Thyroid gland (tissue), 4 donors: ENCODE measurements at regions not wholly inside any gene's neighbourhood (a gene's known extent, or its start where the extent isn't known, plus 50 kb on each side); places are given as distances from the start of the nearest gene placed in this dataset.

Source experiments
- DNase-seq, 2 donors: peaks; one replicate each; pipeline ENCODE4 v3.0.0-alpha.2; 2019
- H3K27ac ChIP-seq, 3 donors: fragments of 200-600 bp; sonication (generic); 1 replicate in 2 of 3; 2 replicates in 1 of 3; pipeline ENCODE4 v1.5.1; 2016 to 2019; ENCODE audit warnings: mild to moderate bottlenecking in 1 of 3, moderate library complexity in 1 of 3
- H3K27me3 ChIP-seq: fragments of 200-600 bp; sonication (generic); one replicate; pipeline ENCODE4 v1.5.1; 2019
- H3K36me3 ChIP-seq, 2 donors: fragments of 200-600 bp; sonication (generic); one replicate each; pipeline ENCODE4 v1.5.1; 2016 to 2019
- H3K4me1 ChIP-seq, 2 donors: fragments of 200-600 bp; sonication (generic); one replicate each; pipeline ENCODE4 v1.5.1; 2017 to 2019
- H3K4me3 ChIP-seq, 3 donors: fragments of 200-600 bp; sonication (generic); replicated peaks in 1 of 3; 1 replicate in 2 of 3; 2 replicates in 1 of 3; pipeline ENCODE4 v1.5.1; 2016; ENCODE audit warnings: mild to moderate bottlenecking in 1 of 3
- H3K9me3 ChIP-seq: fragments of 200-600 bp; sonication (generic); one replicate; pipeline ENCODE4 v1.5.1; 2017
- CTCF ChIP-seq, 6 experiments: fragments of 200-600 bp in 3 of 6; fragments of 450-650 bp in 3 of 6; sonication (generic) in 3 of 6; IDR thresholded peaks; one replicate each; pipeline ENCODE4 v1.5.1; 2016 to 2019; ENCODE audit warnings: antibody characterized with exemption in 6 of 6, mild to moderate bottlenecking in 2 of 6, inconsistent platforms in 1 of 6, moderate library complexity in 1 of 6
- POLR2A ChIP-seq, 2 donors: fragments of 450-650 bp; IDR thresholded peaks; one replicate each; pipeline ENCODE4 v1.6.1; 2017; ENCODE audit warnings: antibody characterized with exemption in 2 of 2, mild to moderate bottlenecking in 2 of 2, moderate library complexity in 1 of 2
- WGBS, 2 donors: methylation state at CpG; one replicate each; pipeline ENCODE4 v1.1.5; 2017; 5-methylcytosine and 5-hydroxymethylcytosine counted together
- intact Hi-C: fragments of 100-400 bp; cut with DNase I; formaldehyde crosslinking; loops from one replicate; pipeline ENCODE4 v1.15.1; 2023

- no peaks in the 10 kb centered on the region for H3K36me3 ChIP-seq
- TF ChIP-seq CTCF (IDR thresholded peaks at IDR 0.05) (no peak), POLR2A (IDR thresholded peaks at IDR 0.05) (no peak)
- WGBS, 2 donors: 77% methylated on average over 6 of the region's 6 CpGs
- no peak for DNase-seq
- H3K4me3 ChIP-seq: no peak overlapping the region
- intact Hi-C loops: no loop called here
- no peak overlapping the region for H3K27ac ChIP-seq
- H3K9me3 ChIP-seq: no peaks in the 10 kb centered on the region
- peaks cover 0 to under 1% of the 10 kb centered on the region in 2 donors for H3K4me1 ChIP-seq
- H3K27me3 ChIP-seq: no peaks in the 10 kb centered on the region
Observed at GRCh38 chr11:128240546-128240945, 346.8 kb downstream of the ETS1 start.

GRCh38 chr11:128239306-128239705 lies 348.1 kb downstream of the ETS1 start:
- intact Hi-C loops: no loop called here
- WGBS, 2 donors: 77 to 88% methylated on average over 4 of the region's 4 CpGs
- H3K9me3 ChIP-seq: no peaks in the 10 kb centered on the region

GRCh38 chr11:128238521-128239265 lies 348.7 kb downstream of the ETS1 start:
- Histone ChIP-seq H3K36me3 (no peaks in the 10 kb centered on the region), H3K27me3 (no peaks in the 10 kb centered on the region), H3K4me3 (no peak overlapping the region), H3K27ac (no peak overlapping the region), H3K4me1 (peaks cover 0 to 6% of the 10 kb centered on the region in 2 donors), H3K9me3 (no peaks in the 10 kb centered on the region)
- 71 to 81% methylated on average over 1 of the region's 1 CpG for WGBS, 2 donors
- no peak for DNase-seq
- TF ChIP-seq CTCF (IDR thresholded peaks at IDR 0.05) (no peak), POLR2A (IDR thresholded peaks at IDR 0.05) (no peak)
- intact Hi-C loops: no loop called here

More at GRCh38 chr11:128239306-128239705, 348.1 kb downstream of the ETS1 start:
- H3K27me3 ChIP-seq: no peaks in the 10 kb centered on the region
- DNase-seq: no peak
- no peak overlapping the region for H3K27ac ChIP-seq
- no peak overlapping the region for H3K4me3 ChIP-seq
- TF ChIP-seq CTCF (IDR thresholded peaks at IDR 0.05) (no peak), POLR2A (IDR thresholded peaks at IDR 0.05) (no peak)
- H3K36me3 ChIP-seq: no peaks in the 10 kb centered on the region
- peaks cover 0 to 6% of the 10 kb centered on the region in 2 donors for H3K4me1 ChIP-seq

GRCh38 chr11:128236506-128237498 lies 350.6 kb downstream of the ETS1 start:
- H3K9me3 ChIP-seq: no peaks in the 10 kb centered on the region
- no peak for TF ChIP-seq CTCF (IDR thresholded peaks at IDR 0.05)
- TF ChIP-seq POLR2A (IDR thresholded peaks at IDR 0.05): no peak
- intact Hi-C loops: no loop called here
- H3K4me3 ChIP-seq: no peak overlapping the region
- WGBS, 2 donors: 95 to 97% methylated on average over 21 to 43 of the region's 49 CpGs
- no peaks in the 10 kb centered on the region for H3K36me3 ChIP-seq
- H3K27me3 ChIP-seq: no peaks in the 10 kb centered on the region
- peaks cover 0 to 6% of the 10 kb centered on the region in 2 donors for H3K4me1 ChIP-seq
- DNase-seq: no peak
- no peak overlapping the region for H3K27ac ChIP-seq
